HEK293 (cell line): ENCODE measurements at regions not wholly inside any gene's neighbourhood (a gene's known extent, or its start where the extent isn't known, plus 50 kb on each side); places are given as distances from the start of the nearest gene placed in this dataset.

ENCODE experiments used
- GLI2 ChIP-seq: fragments of 450-650 bp; formaldehyde crosslinking; IDR thresholded peaks from 2 replicates; pipeline ENCODE4; 2017; ENCODE audit warnings: missing biosample characterization, missing genetic modification characterization, low read depth, borderline replicate concordance
- HOXA7 ChIP-seq: sonication (generic); formaldehyde crosslinking; IDR thresholded peaks from 2 replicates; pipeline ENCODE4 v1.8.1; 2022; ENCODE audit warnings: missing genetic modification reagents, borderline replicate concordance
- PRDM10 ChIP-seq: fragments of 450-650 bp; formaldehyde crosslinking; IDR thresholded peaks from 2 replicates; pipeline ENCODE4 v1.5.1; 2016; ENCODE audit warnings: missing biosample characterization, missing genetic modification characterization
- YY1 ChIP-seq: fragments of 450-650 bp; formaldehyde crosslinking; IDR thresholded peaks from 2 replicates; pipeline ENCODE4 v1.5.1; 2018; ENCODE audit warnings: missing biosample characterization, missing genetic modification characterization
- ZBTB10 ChIP-seq: fragments of 450-650 bp; formaldehyde crosslinking; IDR thresholded peaks from 2 replicates; pipeline ENCODE4 v1.5.1; 2016; ENCODE audit warnings: missing biosample characterization, missing genetic modification characterization
- ZNF175 ChIP-seq: fragments of 450-650 bp; formaldehyde crosslinking; IDR thresholded peaks from 2 replicates; pipeline ENCODE4 v1.5.1; 2016; ENCODE audit warnings: missing biosample characterization, missing genetic modification characterization
- ZNF514 ChIP-seq: fragments of 450-650 bp; formaldehyde crosslinking; IDR thresholded peaks from 2 replicates; pipeline ENCODE4 v1.5.1; 2016; ENCODE audit warnings: missing biosample characterization, missing genetic modification characterization
- ZNF558 ChIP-seq: fragments of 450-650 bp; formaldehyde crosslinking; IDR thresholded peaks from 2 replicates; pipeline ENCODE4 v1.5.1; 2016; ENCODE audit warnings: missing biosample characterization, missing genetic modification characterization
- ZNF585B ChIP-seq: fragments of 450-650 bp; formaldehyde crosslinking; IDR thresholded peaks from 2 replicates; pipeline ENCODE4 v1.5.1; 2016; ENCODE audit warnings: missing biosample characterization, missing genetic modification characterization
- TF ChIP-seq, protein P1 (sequence below): fragments of 450-650 bp; formaldehyde crosslinking; IDR thresholded peaks from 2 replicates; pipeline ENCODE4 v1.5.1; 2016; ENCODE audit warnings: missing biosample characterization, missing genetic modification characterization
- TF ChIP-seq, protein P2 (sequence below): IDR thresholded peaks from 2 replicates; pipeline ENCODE4 v1.6.1; 2011; ENCODE audit warnings: mild to moderate bottlenecking, low read depth, low read length, borderline replicate concordance

DNA sequence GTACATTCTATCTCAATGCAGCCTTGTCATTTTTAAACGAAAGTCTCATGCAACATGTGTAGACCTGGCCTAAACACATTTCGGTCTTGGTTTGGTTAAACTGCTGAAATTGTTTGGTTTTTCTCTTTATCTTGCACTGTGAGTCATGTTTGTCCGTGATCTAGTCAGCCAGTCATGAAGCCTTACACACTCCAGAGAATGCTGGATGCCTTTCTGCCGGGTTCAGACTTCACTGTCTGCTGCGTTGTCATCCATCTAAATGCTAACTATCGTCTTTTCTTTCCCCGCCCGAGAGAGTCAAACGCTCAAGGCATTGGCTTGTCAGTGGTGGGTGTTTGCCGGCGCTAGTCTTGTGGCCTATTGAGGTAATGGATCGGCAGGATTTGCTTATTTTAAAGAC, 1194.6 kb upstream of the WWC1 start:
- TF ChIP-seq, protein P1, sequence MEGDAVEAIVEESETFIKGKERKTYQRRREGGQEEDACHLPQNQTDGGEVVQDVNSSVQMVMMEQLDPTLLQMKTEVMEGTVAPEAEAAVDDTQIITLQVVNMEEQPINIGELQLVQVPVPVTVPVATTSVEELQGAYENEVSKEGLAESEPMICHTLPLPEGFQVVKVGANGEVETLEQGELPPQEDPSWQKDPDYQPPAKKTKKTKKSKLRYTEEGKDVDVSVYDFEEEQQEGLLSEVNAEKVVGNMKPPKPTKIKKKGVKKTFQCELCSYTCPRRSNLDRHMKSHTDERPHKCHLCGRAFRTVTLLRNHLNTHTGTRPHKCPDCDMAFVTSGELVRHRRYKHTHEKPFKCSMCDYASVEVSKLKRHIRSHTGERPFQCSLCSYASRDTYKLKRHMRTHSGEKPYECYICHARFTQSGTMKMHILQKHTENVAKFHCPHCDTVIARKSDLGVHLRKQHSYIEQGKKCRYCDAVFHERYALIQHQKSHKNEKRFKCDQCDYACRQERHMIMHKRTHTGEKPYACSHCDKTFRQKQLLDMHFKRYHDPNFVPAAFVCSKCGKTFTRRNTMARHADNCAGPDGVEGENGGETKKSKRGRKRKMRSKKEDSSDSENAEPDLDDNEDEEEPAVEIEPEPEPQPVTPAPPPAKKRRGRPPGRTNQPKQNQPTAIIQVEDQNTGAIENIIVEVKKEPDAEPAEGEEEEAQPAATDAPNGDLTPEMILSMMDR (tag by site-specific recombination) = no peak
- TF ChIP-seq HOXA7 (CRISPR knock-in tag) (no peak), ZNF558 (tag by site-specific recombination) (no peak), YY1 (tag by site-specific recombination) (no peak), PRDM10 (no peak), ZNF175 (no peak), ZNF585B (tag by site-specific recombination) (no peak), ZNF514 (no peak), ZBTB10 (tag by site-specific recombination) (no peak), GLI2 (no peak)
- TF ChIP-seq, protein P2, sequence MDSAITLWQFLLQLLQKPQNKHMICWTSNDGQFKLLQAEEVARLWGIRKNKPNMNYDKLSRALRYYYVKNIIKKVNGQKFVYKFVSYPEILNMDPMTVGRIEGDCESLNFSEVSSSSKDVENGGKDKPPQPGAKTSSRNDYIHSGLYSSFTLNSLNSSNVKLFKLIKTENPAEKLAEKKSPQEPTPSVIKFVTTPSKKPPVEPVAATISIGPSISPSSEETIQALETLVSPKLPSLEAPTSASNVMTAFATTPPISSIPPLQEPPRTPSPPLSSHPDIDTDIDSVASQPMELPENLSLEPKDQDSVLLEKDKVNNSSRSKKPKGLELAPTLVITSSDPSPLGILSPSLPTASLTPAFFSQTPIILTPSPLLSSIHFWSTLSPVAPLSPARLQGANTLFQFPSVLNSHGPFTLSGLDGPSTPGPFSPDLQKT = no peak
